22Rv1 (cell line): ENCODE measurements at regions not wholly inside any gene's neighbourhood (a gene's known extent, or its start where the extent isn't known, plus 50 kb on each side); places are given as distances from the start of the nearest gene placed in this dataset.

Experiments
- H3K27ac ChIP-seq: fragments of 450-650 bp; 2 replicates; pipeline ENCODE4 v1.5.1; 2017
- ZFX ChIP-seq: fragments of 450-650 bp; IDR thresholded peaks from 2 replicates; pipeline ENCODE4 v1.6.1; 2017; ENCODE audit warnings: antibody characterized with exemption, borderline replicate concordance
- TF ChIP-seq, protein P1 (sequence below): fragments of 450-650 bp; IDR thresholded peaks from 2 replicates; pipeline ENCODE4 v1.5.1; 2017; ENCODE audit warnings: mild to moderate bottlenecking

DNA sequence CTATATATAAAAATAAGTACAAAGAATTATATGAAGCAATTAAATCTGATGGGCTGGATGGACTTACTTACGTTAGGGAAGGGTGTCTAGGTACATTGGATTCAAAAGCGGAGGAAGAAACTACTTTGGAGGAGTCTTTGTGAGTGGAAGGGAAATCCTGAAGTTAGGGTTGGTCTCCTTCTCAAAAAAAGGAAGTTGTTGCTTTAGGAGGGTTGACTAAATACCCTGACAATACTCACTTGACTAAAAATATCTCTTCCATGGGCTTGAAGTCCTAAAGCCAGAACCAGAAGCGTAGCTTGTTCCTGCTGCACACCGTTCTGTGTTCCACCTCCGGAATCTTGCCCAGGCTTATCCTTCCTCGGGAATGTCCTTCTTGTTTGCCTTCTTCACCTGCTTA, 143.3 kb upstream of the ZEB2 start:
- TF ChIP-seq, protein P1, sequence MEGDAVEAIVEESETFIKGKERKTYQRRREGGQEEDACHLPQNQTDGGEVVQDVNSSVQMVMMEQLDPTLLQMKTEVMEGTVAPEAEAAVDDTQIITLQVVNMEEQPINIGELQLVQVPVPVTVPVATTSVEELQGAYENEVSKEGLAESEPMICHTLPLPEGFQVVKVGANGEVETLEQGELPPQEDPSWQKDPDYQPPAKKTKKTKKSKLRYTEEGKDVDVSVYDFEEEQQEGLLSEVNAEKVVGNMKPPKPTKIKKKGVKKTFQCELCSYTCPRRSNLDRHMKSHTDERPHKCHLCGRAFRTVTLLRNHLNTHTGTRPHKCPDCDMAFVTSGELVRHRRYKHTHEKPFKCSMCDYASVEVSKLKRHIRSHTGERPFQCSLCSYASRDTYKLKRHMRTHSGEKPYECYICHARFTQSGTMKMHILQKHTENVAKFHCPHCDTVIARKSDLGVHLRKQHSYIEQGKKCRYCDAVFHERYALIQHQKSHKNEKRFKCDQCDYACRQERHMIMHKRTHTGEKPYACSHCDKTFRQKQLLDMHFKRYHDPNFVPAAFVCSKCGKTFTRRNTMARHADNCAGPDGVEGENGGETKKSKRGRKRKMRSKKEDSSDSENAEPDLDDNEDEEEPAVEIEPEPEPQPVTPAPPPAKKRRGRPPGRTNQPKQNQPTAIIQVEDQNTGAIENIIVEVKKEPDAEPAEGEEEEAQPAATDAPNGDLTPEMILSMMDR, result no peak
- no peak overlapping the region for H3K27ac ChIP-seq

DNA sequence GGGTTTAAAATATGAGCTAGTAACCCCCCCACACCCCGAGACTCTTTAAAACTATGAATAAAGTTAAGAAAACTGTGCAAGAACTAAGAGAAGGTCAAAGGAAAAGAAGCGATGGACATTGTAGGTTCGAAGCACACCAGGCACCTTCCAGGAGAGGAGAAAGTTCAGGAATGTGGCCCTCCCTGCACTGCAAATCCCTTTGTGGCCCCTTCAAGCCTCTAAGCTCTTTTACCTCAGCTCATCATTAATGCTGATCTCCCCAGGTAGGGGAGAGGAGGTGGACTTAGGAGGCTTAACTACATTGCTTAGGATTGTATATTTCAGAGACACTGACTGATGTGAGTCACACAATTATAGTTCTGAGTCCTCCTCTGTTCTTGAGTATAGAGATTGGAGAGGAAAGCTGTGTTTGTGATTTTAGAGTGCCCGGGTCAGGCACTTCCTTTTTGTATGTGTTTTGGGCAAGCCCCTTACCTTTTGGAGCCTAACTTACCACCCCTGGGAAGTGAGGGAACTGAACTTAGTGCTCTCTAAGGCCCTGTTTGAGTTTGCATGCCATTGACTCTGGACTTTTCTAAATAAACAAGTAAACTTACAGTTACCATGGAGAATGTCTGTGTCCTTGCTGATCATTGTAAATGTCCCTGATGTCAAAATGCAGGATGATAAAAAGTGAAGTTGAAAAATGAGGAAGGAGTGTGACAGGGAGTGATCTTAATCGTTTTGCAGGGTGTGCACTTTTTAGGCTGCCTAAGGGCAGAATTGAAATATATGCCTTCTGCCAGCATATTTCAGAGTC, 140.8 kb upstream of the ZEB2 start:
- no peak overlapping the region for H3K27ac ChIP-seq
- TF ChIP-seq ZFX, result no peak
- TF ChIP-seq, protein P1, result no peak

DNA sequence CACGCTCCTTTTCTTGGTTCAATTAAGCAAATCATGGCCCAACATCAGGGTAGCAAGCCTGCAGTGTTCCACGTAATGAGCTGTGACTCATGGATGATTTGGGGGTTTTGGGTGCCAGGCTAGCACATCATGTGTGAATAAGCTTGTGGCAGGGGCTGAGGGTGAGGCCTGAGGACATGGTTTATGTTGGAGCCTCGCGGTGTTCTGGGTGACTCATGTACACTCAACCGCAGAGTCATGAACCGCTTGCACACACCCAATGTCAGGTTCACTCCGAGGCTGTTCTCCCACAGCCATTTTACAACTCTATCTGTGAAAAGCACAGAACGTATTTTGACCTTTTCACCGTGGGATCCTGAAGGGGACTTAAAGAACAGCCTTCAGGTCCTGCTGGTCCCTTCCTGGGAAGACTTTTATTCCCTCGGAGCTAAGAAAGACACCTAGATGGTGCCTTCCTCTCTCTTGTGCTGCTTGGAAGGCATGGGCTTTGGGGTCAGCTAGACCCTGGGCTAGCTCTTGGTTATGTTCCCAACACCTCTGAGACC, 139.9 kb upstream of the ZEB2 start:
- H3K27ac ChIP-seq, result no peak overlapping the region
- TF ChIP-seq ZFX, result no peak
- TF ChIP-seq, protein P1, result no peak

DNA sequence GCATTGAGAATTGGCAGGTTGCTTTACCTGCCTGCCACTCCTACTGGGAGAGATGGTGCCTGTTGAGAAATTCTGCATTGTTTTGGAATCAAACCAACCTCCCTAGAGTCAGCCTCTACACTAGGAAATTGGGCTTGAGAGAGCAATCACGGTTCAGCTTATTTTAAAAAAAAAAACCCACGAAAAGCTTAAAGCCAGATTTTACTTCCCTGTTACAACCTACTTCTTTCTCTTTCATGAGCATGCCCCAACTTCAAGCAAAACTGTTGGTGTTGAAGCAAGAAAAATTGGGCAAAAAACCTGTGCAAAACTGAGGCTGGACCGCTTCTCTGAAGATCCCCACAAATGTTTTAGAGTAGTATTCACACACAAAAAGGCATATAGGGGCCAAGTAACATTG, 134.6 kb upstream of the ZEB2 start:
- TF ChIP-seq, protein P1, result no peak
- no peak for TF ChIP-seq ZFX
- H3K27ac ChIP-seq, result no peak overlapping the region

DNA sequence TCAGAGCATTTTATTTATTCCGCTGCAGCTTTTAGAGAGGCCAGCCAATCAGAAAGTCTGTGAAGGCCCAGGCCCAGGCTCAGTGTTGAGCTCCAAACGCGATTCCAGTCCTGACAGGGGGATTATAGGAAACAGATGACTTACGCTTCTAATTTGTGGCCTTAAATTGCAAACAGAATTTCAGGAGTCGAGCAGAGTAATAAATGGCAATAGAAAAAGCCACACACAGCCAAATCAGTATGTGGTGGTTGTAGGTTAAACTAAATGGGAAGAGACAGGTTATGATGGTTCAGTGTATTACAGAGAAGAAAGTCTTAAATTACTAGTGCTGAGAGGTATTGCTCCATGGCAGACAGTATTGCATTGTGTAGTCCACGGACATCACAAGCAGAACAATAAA, 131.0 kb upstream of the ZEB2 start:
- H3K27ac ChIP-seq, result no peak overlapping the region
- no peak for TF ChIP-seq ZFX
- TF ChIP-seq, protein P1, result no peak

DNA sequence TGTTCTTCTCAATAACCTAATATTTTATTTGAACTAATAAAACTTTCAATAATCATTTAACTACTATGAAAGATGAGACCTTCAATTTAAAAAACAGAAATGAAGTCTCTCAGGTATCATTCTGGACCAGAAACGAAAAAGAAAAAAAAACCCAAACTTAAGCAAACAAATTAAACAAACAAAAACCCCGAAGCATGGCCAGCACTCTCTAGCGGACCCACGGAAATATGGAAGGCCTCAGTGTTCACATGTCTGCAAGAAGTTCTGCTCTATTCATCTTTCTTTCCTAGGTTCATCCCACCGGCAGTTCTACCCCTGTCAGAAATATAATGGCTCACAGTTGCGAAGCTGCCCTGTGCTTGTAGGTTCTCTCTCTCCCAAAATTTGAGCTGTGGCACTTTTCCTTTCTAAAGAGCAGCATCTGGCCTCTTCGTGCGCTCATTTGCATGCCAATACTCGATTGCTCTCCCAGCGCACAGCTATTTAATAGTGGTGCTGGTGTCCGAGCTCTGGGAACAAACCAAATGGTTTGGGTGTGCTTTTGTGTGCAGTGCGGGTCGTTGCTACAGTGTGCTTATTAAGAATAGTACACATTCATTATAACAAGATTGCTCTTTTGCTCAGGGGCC, 129.0 kb upstream of the ZEB2 start:
- no peak for TF ChIP-seq ZFX
- TF ChIP-seq, protein P1, result no peak
- H3K27ac ChIP-seq, result no peak overlapping the region
